GM23248 (cell line): ENCODE measurements at regions not wholly inside any gene's neighbourhood (a gene's known extent, or its start where the extent isn't known, plus 50 kb on each side); places are given as distances from the start of the nearest gene placed in this dataset.

Experiments
- EZH2 ChIP-seq: fragments of 200-600 bp; sonication (generic); IDR thresholded peaks from 2 replicates; pipeline ENCODE4 v1.6.1; 2018; ENCODE audit warnings: antibody characterized with exemption, mild to moderate bottlenecking; ENCODE audit not compliant: insufficient read depth, poor library complexity, severe bottlenecking
- EZH2phosphoT487 ChIP-seq: fragments of 200-600 bp; sonication (generic); IDR thresholded peaks from 2 replicates; pipeline ENCODE4 v1.6.1; 2018; ENCODE audit warnings: antibody characterized with exemption, moderate library complexity, mild to moderate bottlenecking, low read depth; ENCODE audit not compliant: insufficient read depth

GRCh38 chr2:239670463-239671120, 269.8 kb upstream of the HDAC4 start:
- TF ChIP-seq EZH2phosphoT487 (no peak), EZH2 (no peak)
